Transverse colon (tissue), 4 donors: ENCODE measurements at regions not wholly inside any gene's neighbourhood (a gene's known extent, or its start where the extent isn't known, plus 50 kb on each side); places are given as distances from the start of the nearest gene placed in this dataset.

Source experiments
- CTCF ChIP-seq, 5 experiments: fragments of 200-600 bp in 3 of 5; fragments of 450-650 bp in 2 of 5; sonication (generic) in 3 of 5; IDR thresholded peaks; 1 replicate in 2 of 5; 2 replicates in 3 of 5; pipeline ENCODE4 v1.5.1; 2016 to 2017; ENCODE audit warnings: antibody characterized with exemption in 5 of 5, inconsistent platforms in 3 of 5, mild to moderate bottlenecking in 2 of 5, moderate library complexity in 1 of 5
- POLR2AphosphoS5 ChIP-seq, 3 donors: sonication (generic); formaldehyde crosslinking; IDR thresholded peaks; one replicate each; pipeline ENCODE4 v1.6.1; 2016; ENCODE audit warnings: antibody characterized with exemption in 3 of 3

GRCh38 chr20:24261351-24261750 is 208.1 kb upstream of the SYNDIG1 start:
- TF ChIP-seq CTCF (IDR thresholded peaks at IDR 0.05) (no peak), POLR2AphosphoS5 (IDR thresholded peaks at IDR 0.05) (no peak)
